Body of pancreas (tissue), 4 donors: ENCODE measurements at regions not wholly inside any gene's neighbourhood (a gene's known extent, or its start where the extent isn't known, plus 50 kb on each side); places are given as distances from the start of the nearest gene placed in this dataset.

Source experiments
- ATAC-seq: fragments of 150-250 bp; one replicate; pipeline ENCODE4 v1.9.1; 2016
- DNase-seq, 4 donors: peaks; one replicate each; pipeline ENCODE4 v3.0.0-alpha.2; 2019
- H3K27ac ChIP-seq, 4 donors: fragments of 200-600 bp; sonication (generic); 1 replicate in 3 of 4; 2 replicates in 1 of 4; pipeline versions ENCODE4 v1.5.1 to v1.6.1; 2016 to 2019; ENCODE audit warnings: mild to moderate bottlenecking in 1 of 4, mixed read lengths in 1 of 4, moderate library complexity in 1 of 4
- H3K27me3 ChIP-seq, 2 donors: fragments of 200-600 bp; sonication (generic); one replicate each; pipeline ENCODE4 v1.6.0; 2016; ENCODE audit warnings: mild to moderate bottlenecking in 1 of 2
- H3K36me3 ChIP-seq, 2 donors: fragments of 200-600 bp; sonication (generic); replicated peaks in 1 of 2; 2 replicates each; pipeline ENCODE4 v1.5.1; 2016; ENCODE audit warnings: low read depth in 2 of 2; ENCODE audit not compliant: insufficient read depth in 1 of 2
- H3K4me1 ChIP-seq: fragments of 200-600 bp; sonication (generic); one replicate; pipeline ENCODE4 v1.6.0; 2016
- H3K4me3 ChIP-seq, 2 donors: fragments of 200-600 bp; sonication (generic); 1 replicate in 1 of 2; 2 replicates in 1 of 2; pipeline ENCODE4 v1.5.1; 2016 to 2019
- H3K9me3 ChIP-seq, 3 donors: fragments of 200-600 bp; sonication (generic); 1 replicate in 2 of 3; 2 replicates in 1 of 3; pipeline ENCODE4 v1.5.1; 2016
- CTCF ChIP-seq, 7 experiments: fragments of 450-650 bp in 4 of 7; fragments of 200-600 bp in 3 of 7; sonication (generic) in 3 of 7; IDR thresholded peaks; one replicate each; pipeline ENCODE4 v1.5.1; 2016 to 2019; ENCODE audit warnings: antibody characterized with exemption in 7 of 7
- POLR2A ChIP-seq, 3 donors: fragments of 450-650 bp; IDR thresholded peaks; one replicate each; pipeline ENCODE4 v1.6.1; 2016; ENCODE audit warnings: antibody characterized with exemption in 3 of 3, mild to moderate bottlenecking in 2 of 3
- WGBS, 2 donors: methylation state at CpG; one replicate each; pipeline ENCODE4 v1.1.5; 2017; 5-methylcytosine and 5-hydroxymethylcytosine counted together
- intact Hi-C: fragments of 100-400 bp; cut with DNase I; formaldehyde crosslinking; loops from one replicate; pipeline ENCODE4 v1.15.1; 2023

- TF ChIP-seq POLR2A (IDR thresholded peaks at IDR 0.05) (no peak), CTCF (IDR thresholded peaks at IDR 0.05) (no peak)
- no peak overlapping the region for H3K4me3 ChIP-seq
These were observed 144.2 kb downstream of the SLC38A6 start for GRCh38 chr14:61125041-61125866.

GRCh38 chr14:61122862-61123261, 141.8 kb downstream of the SLC38A6 start:
- intact Hi-C loops, result no loop called here
- TF ChIP-seq CTCF (IDR thresholded peaks at IDR 0.05) (no peak), POLR2A (IDR thresholded peaks at IDR 0.05) (no peak)
- Histone ChIP-seq H3K9me3 (no peaks in the 10 kb centered on the region), H3K27ac (no peak overlapping the region), H3K4me3 (no peak overlapping the region), H3K4me1 (no peaks in the 10 kb centered on the region), H3K36me3 (no peaks in the 10 kb centered on the region), H3K27me3 (no peaks in the 10 kb centered on the region)
- ATAC-seq (no peak), DNase-seq (no peak)
- 70 to 74% methylated on average over 3 of the region's 3 CpGs for WGBS, 2 donors

More at GRCh38 chr14:61125041-61125866, 144.2 kb downstream of the SLC38A6 start:
- no peaks in the 10 kb centered on the region for H3K9me3 ChIP-seq
- no peaks in the 10 kb centered on the region for H3K27me3 ChIP-seq
- H3K36me3 ChIP-seq, result no peaks in the 10 kb centered on the region
- WGBS, 2 donors, result 57 to 64% methylated on average over 10 of the region's 10 CpGs
- no peak overlapping the region for H3K27ac ChIP-seq
- no peaks in the 10 kb centered on the region for H3K4me1 ChIP-seq
- intact Hi-C loops, result no loop called here
- DNase-seq (no peak), ATAC-seq (no peak)

GRCh38 chr14:61121355-61121787, 140.3 kb downstream of the SLC38A6 start:
- ATAC-seq (no peak), DNase-seq (no peak)
- Histone ChIP-seq H3K4me3 (no peak overlapping the region), H3K27me3 (no peaks in the 10 kb centered on the region), H3K36me3 (no peaks in the 10 kb centered on the region), H3K4me1 (no peaks in the 10 kb centered on the region), H3K27ac (no peak overlapping the region), H3K9me3 (no peaks in the 10 kb centered on the region)
- intact Hi-C loops, result no loop called here
- TF ChIP-seq POLR2A (IDR thresholded peaks at IDR 0.05) (no peak), CTCF (IDR thresholded peaks at IDR 0.05) (no peak)
- 73 to 83% methylated on average over 9 of the region's 9 CpGs for WGBS, 2 donors

- 86 to 90% methylated on average over 7 to 8 of the region's 8 CpGs for WGBS, 2 donors
These were observed 139.5 kb downstream of the SLC38A6 start for GRCh38 chr14:61120576-61120975.

More at GRCh38 chr14:61120576-61120975, 139.5 kb downstream of the SLC38A6 start:
- Histone ChIP-seq H3K4me3 (no peak overlapping the region), H3K36me3 (no peaks in the 10 kb centered on the region), H3K9me3 (no peaks in the 10 kb centered on the region), H3K4me1 (no peaks in the 10 kb centered on the region), H3K27ac (no peak overlapping the region), H3K27me3 (no peaks in the 10 kb centered on the region)
- TF ChIP-seq CTCF (IDR thresholded peaks at IDR 0.05), result no peak
- no peak for TF ChIP-seq POLR2A (IDR thresholded peaks at IDR 0.05)
- DNase-seq (no peak), ATAC-seq (no peak)
- intact Hi-C loops, result no loop called here
